D721Med (cell line): ENCODE measurements at regions not wholly inside any gene's neighbourhood (a gene's known extent, or its start where the extent isn't known, plus 50 kb on each side); places are given as distances from the start of the nearest gene placed in this dataset.

Experiments used
- DNase-seq: peaks from one replicate; pipeline ENCODE4 v3.0.0; 2011; ENCODE audit warnings: low spot score; ENCODE audit not compliant: insufficient read length
- FAIRE-seq: peaks from 2 replicates; lab custom pipeline; 2011; peaks lifted over from hg19 to GRCh38; lab: Jason Lieb, UNC
- CTCF ChIP-seq: IDR thresholded peaks from 2 replicates; pipeline ENCODE4 v1.5.1; 2012; ENCODE audit warnings: mild to moderate bottlenecking, control low read depth; ENCODE audit not compliant: insufficient read depth; ENCODE audit errors: missing control alignments

GRCh38 chr1:4118746-4119515 is 218.9 kb upstream of the C1orf174 start:
- TF ChIP-seq CTCF = no peak
- DNase-seq (no peak), FAIRE-seq (no peak)

GRCh38 chr1:4119516-4120220 is 219.6 kb upstream of the C1orf174 start:
- TF ChIP-seq CTCF = no peak
- no peak for DNase-seq
- FAIRE-seq = no peak

GRCh38 chr1:4120557-4121292 is 220.7 kb upstream of the C1orf174 start:
- no peak for TF ChIP-seq CTCF
- DNase-seq (no peak), FAIRE-seq (no peak)

GRCh38 chr1:4121293-4121684 is 221.2 kb upstream of the C1orf174 start:
- TF ChIP-seq CTCF = no peak
- FAIRE-seq (no peak), DNase-seq (no peak)

GRCh38 chr1:4121834-4122512 is 221.9 kb upstream of the C1orf174 start:
- FAIRE-seq = no peak
- no peak for TF ChIP-seq CTCF
- no peak for DNase-seq

GRCh38 chr1:4122513-4123160 is 222.6 kb upstream of the C1orf174 start:
- DNase-seq = no peak
- no peak for FAIRE-seq
- TF ChIP-seq CTCF = no peak
